SU-DHL-6 (cell line): ENCODE measurements at regions not wholly inside any gene's neighbourhood (a gene's known extent, or its start where the extent isn't known, plus 50 kb on each side); places are given as distances from the start of the nearest gene placed in this dataset.

Source experiments
- CTCF ChIP-seq: fragments of 200-600 bp; sonication (generic); IDR thresholded peaks from one replicate; pipeline ENCODE4 v1.5.1; 2017; ENCODE audit warnings: antibody characterized with exemption, mild to moderate bottlenecking, low read length, moderate library complexity; ENCODE audit not compliant: insufficient read depth, poor library complexity, severe bottlenecking
- EZH2phosphoT487 ChIP-seq: fragments of 200-600 bp; sonication (generic), shearing (Covaris generic); conservative IDR thresholded peaks from 2 replicates; pipeline ENCODE4 v1.6.1; 2018; ENCODE audit warnings: mild to moderate bottlenecking, antibody characterized with exemption, low read length, moderate library complexity, mixed read lengths

GRCh38 chr3:16719426-16719825 is 114.2 kb upstream of the DAZL start:
- no peak for TF ChIP-seq CTCF
- TF ChIP-seq EZH2phosphoT487 = no peak
